Activated T-cell treated with anti-CD3 and anti-CD28 coated beads for 48 hours (primary cell): ENCODE measurements at regions not wholly inside any gene's neighbourhood (a gene's known extent, or its start where the extent isn't known, plus 50 kb on each side); places are given as distances from the start of the nearest gene placed in this dataset.

Experiments used
- DNase-seq: peaks from one replicate; pipeline ENCODE4 v3.0.0-alpha.2; 2020; ENCODE audit warnings: low read depth

- no peak for DNase-seq
Observed at GRCh38 chr12:13288937-13289652, 92.6 kb downstream of the EMP1 start.

GRCh38 chr12:13288501-13288900 is 92.0 kb downstream of the EMP1 start:
- no peak for DNase-seq

DNA sequence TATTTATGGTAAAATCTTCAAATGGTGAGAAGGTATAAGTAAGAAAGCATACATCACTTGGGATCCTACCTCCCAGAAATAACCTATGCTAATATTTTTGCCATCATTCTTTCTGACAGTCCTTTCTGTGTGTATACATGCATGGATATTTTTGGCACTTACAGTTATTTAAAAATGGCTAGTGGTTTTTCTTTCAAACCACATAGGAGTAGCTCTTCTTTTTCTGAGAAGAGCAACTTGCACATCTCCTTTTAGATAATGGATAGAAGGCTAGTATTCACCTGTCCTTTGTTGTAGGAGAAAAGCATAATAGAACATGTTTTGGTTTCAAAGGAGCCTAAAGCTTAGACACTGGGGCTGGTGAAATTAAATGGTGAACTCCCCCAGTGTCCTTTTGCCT is 87.3 kb downstream of the EMP1 start:
- DNase-seq, result no peak

DNA sequence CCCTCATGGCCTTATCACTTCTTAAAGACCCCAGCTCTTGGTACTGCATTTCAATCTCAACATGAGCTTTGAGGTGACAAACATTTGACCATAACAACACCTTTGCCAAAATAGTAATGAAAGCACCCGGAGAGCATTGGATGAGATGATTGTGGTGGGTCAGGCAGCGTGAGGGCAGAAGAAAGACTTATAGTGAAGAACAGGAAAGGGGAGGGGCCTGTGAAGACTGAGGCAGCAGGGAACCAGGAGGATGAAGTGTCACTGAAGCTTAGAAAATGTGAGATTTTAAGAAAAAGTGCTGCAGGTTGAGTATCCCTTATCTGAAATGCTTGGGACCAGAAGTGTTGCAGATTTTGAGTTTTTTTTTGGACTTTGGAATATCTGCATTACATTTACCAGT is 86.3 kb downstream of the EMP1 start:
- no peak for DNase-seq

GRCh38 chr12:13278249-13278787 is 81.8 kb downstream of the EMP1 start:
- peak; percentile 66 for DNase-seq

GRCh38 chr12:13277293-13277692 is 80.8 kb downstream of the EMP1 start:
- no peak for DNase-seq

- no peak for DNase-seq
Observed at GRCh38 chr12:13275241-13276085, 78.9 kb downstream of the EMP1 start.

GRCh38 chr12:13273850-13274249 is 77.3 kb downstream of the EMP1 start:
- DNase-seq, result no peak

GRCh38 chr12:13273097-13273496 is 76.6 kb downstream of the EMP1 start:
- no peak for DNase-seq

- no peak for DNase-seq
Observed at GRCh38 chr12:13270817-13271216, 74.3 kb downstream of the EMP1 start.
